ENCODE measurements at regions not wholly inside any gene's neighbourhood (a gene's known extent, or its start where the extent isn't known, plus 50 kb on each side); places are given as distances from the start of the nearest gene placed in this dataset.

- Histone ChIP-seq H3K9me3 (no peaks in the 10 kb centered on the region), H3K27ac (no peak overlapping the region), H3K4me3 (no peak overlapping the region), H3K27me3 (no peaks in the 10 kb centered on the region), H3K36me3 (no peaks in the 10 kb centered on the region), H3K4me1 (no peaks in the 10 kb centered on the region)
- no peak for TF ChIP-seq CTCF (IDR thresholded peaks at IDR 0.05)
- intact Hi-C loops (cut with DNase I; ENCODE audit: low total_unique reads): no loop called here
- DNase-seq: no peak
Observed at GRCh38 chr4:135777361-135777760, 1575.8 kb upstream of the PABPC4L start.

GRCh38 chr4:135775909-135776308, 1574.3 kb upstream of the PABPC4L start:
- Histone ChIP-seq H3K27me3 (no peaks in the 10 kb centered on the region), H3K4me3 (no peak overlapping the region), H3K36me3 (no peaks in the 10 kb centered on the region), H3K27ac (no peak overlapping the region), H3K9me3 (no peaks in the 10 kb centered on the region), H3K4me1 (no peaks in the 10 kb centered on the region)
- no peak for DNase-seq
- TF ChIP-seq CTCF (IDR thresholded peaks at IDR 0.05): no peak
- intact Hi-C loops (cut with DNase I; ENCODE audit: low total_unique reads): no loop called here

- no peak for DNase-seq
- H3K9me3 ChIP-seq: peaks cover 0 to 7% (median 0%) of the 10 kb centered on the region in 3 donors
Observed at GRCh38 chr4:135770505-135770904, 1568.9 kb upstream of the PABPC4L start.

GRCh38 chr4:135744928-135745327, 1543.3 kb upstream of the PABPC4L start:
- no peak for DNase-seq
- intact Hi-C loops (cut with DNase I; ENCODE audit: low total_unique reads): no loop called here
- Histone ChIP-seq H3K4me3 (no peak overlapping the region), H3K27ac (no peak overlapping the region), H3K9me3 (no peaks in the 10 kb centered on the region), H3K36me3 (no peaks in the 10 kb centered on the region), H3K27me3 (no peaks in the 10 kb centered on the region), H3K4me1 (no peaks in the 10 kb centered on the region)
- no peak for TF ChIP-seq CTCF (IDR thresholded peaks at IDR 0.05)

More at GRCh38 chr4:135770505-135770904, 1568.9 kb upstream of the PABPC4L start:
- no peak overlapping the region for H3K4me3 ChIP-seq
- intact Hi-C loops (cut with DNase I; ENCODE audit: low total_unique reads): no loop called here
- TF ChIP-seq CTCF (IDR thresholded peaks at IDR 0.05): no peak
- H3K27ac ChIP-seq: no peak overlapping the region
- no peaks in the 10 kb centered on the region for H3K36me3 ChIP-seq
- H3K27me3 ChIP-seq: no peaks in the 10 kb centered on the region
- H3K4me1 ChIP-seq: no peaks in the 10 kb centered on the region

GRCh38 chr4:135741583-135741982, 1540.0 kb upstream of the PABPC4L start:
- H3K27me3 ChIP-seq: no peaks in the 10 kb centered on the region
- DNase-seq: no peak
- TF ChIP-seq CTCF (IDR thresholded peaks at IDR 0.05): no peak
- no peaks in the 10 kb centered on the region for H3K9me3 ChIP-seq
- H3K36me3 ChIP-seq: no peaks in the 10 kb centered on the region
- intact Hi-C loops (cut with DNase I; ENCODE audit: low total_unique reads): no loop called here
- H3K4me3 ChIP-seq: no peak overlapping the region
- no peak overlapping the region for H3K27ac ChIP-seq
- H3K4me1 ChIP-seq: no peaks in the 10 kb centered on the region

- no peaks in the 10 kb centered on the region for H3K36me3 ChIP-seq
- no peak overlapping the region for H3K4me3 ChIP-seq
- TF ChIP-seq CTCF (IDR thresholded peaks at IDR 0.05): no peak
- no peaks in the 10 kb centered on the region for H3K27me3 ChIP-seq
- H3K27ac ChIP-seq: no peak overlapping the region
- no peak for DNase-seq
- no peaks in the 10 kb centered on the region for H3K9me3 ChIP-seq
- intact Hi-C loops (cut with DNase I; ENCODE audit: low total_unique reads): no loop called here
- no peaks in the 10 kb centered on the region for H3K4me1 ChIP-seq
Observed at GRCh38 chr4:135739354-135739753, 1537.8 kb upstream of the PABPC4L start.

All from tibial artery (tissue), 4 donors.